ENCODE measurements at regions not wholly inside any gene's neighbourhood (a gene's known extent, or its start where the extent isn't known, plus 50 kb on each side); places are given as distances from the start of the nearest gene placed in this dataset.
"Not testable (repeated sequence)": the region's sequence is repeated elsewhere in the genome, so short reads cannot be mapped to it uniquely, and the experiment has no call there.

DNA sequence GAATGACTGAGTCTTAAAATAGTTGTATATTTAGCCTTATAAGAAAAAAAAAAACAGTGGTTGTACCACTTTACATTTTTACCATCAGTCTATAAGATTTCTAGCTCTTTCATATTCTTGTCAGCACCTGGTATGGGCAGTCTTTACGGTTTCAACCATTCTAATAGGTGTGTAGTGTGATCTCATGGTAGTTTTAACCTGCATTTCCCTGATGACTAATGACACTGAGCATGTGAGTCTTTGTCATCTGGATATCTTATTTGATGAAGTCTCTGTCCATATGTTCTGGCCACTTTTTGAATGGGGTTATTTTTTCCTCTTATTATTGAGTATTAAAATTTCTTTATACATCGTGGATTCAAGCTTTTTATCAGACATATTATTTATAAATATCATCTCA, 365.3 kb upstream of the IGFBP3 start:
- H3K27me3 ChIP-seq (ENCODE audit: control insufficient read depth, insufficient read depth, low read length), result no peaks in the 10 kb centered on the region

DNA sequence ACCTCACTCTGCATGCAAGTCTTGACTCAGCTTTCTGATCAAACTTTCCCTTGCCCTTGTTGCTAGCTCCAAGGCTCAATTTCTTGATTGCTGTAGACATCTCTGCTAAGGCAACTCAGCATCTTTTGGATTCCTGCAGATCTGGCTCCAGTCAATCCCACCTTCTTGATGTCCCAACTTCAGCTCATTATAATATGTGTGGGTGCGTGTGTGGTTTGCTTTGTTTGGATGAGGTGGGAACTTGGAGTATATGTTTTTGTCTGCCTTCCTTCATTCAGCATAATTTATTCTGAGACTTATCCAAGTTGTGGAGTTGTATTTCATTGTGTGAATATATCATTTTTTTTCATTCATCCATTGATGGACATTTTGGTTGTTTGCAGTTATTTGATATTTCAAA, 364.8 kb upstream of the IGFBP3 start:
- H3K4me3 ChIP-seq (ENCODE audit: low read depth, low read length), result no peak overlapping the region
- H3K27me3 ChIP-seq (ENCODE audit: control insufficient read depth, insufficient read depth, low read length), result no peaks in the 10 kb centered on the region
- H3K36me3 ChIP-seq (ENCODE audit: control insufficient read depth, insufficient read depth, low read length), result no peaks in the 10 kb centered on the region
- no peak overlapping the region for H3K9ac ChIP-seq (ENCODE audit: low read depth, low read length)
- H3K4me1 ChIP-seq (ENCODE audit: control insufficient read depth, insufficient read depth, low read length), result peaks cover 5% of the 10 kb centered on the region
- H3K9me3 ChIP-seq (ENCODE audit: control insufficient read depth, insufficient read depth, low read length), result no peaks in the 10 kb centered on the region

More for the DNA sequence above, 365.3 kb upstream of the IGFBP3 start:
- H3K9me3 ChIP-seq (ENCODE audit: control insufficient read depth, insufficient read depth, low read length), result no peaks in the 10 kb centered on the region
- H3K36me3 ChIP-seq (ENCODE audit: control insufficient read depth, insufficient read depth, low read length), result no peaks in the 10 kb centered on the region
- peaks cover 5% of the 10 kb centered on the region for H3K4me1 ChIP-seq (ENCODE audit: control insufficient read depth, insufficient read depth, low read length)
- no peak overlapping the region for H3K9ac ChIP-seq (ENCODE audit: low read depth, low read length)
- H3K4me3 ChIP-seq (ENCODE audit: low read depth, low read length), result no peak overlapping the region

DNA sequence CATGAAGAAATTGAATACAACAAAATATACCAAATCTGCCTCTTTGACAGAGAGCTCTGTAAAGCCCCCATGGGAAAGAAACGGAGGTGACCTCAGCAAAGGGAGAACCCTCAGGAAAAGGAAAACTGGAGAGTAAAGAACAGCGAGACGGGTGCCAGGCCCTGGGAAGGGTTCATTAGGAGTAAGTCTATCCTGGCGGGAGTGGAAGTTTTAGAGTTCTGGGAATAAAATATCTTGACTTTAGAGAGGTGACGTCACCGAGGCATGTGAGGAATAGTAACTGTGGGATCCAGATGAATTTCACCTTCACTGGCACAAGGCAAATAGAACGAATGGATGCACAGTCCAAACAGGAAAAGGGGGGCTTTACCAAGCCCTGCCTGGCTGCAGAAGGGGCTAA, 362.8 kb upstream of the IGFBP3 start:
- Histone ChIP-seq H3K4me1 (ENCODE audit: control insufficient read depth, insufficient read depth, low read length) (peaks cover 5% of the 10 kb centered on the region), H3K36me3 (ENCODE audit: control insufficient read depth, insufficient read depth, low read length) (no peaks in the 10 kb centered on the region), H3K9me3 (ENCODE audit: control insufficient read depth, insufficient read depth, low read length) (no peaks in the 10 kb centered on the region), H3K9ac (ENCODE audit: low read depth, low read length) (no peak overlapping the region), H3K27me3 (ENCODE audit: control insufficient read depth, insufficient read depth, low read length) (no peaks in the 10 kb centered on the region), H3K4me3 (ENCODE audit: low read depth, low read length) (no peak overlapping the region)

GRCh38 chr7:46282155-46282554, 361.1 kb upstream of the IGFBP3 start:
- H3K36me3 ChIP-seq (ENCODE audit: control insufficient read depth, insufficient read depth, low read length), result no peaks in the 10 kb centered on the region

GRCh38 chr7:46281071-46281470, 360.0 kb upstream of the IGFBP3 start:
- Histone ChIP-seq H3K36me3 (ENCODE audit: control insufficient read depth, insufficient read depth, low read length) (no peaks in the 10 kb centered on the region), H3K9me3 (ENCODE audit: control insufficient read depth, insufficient read depth, low read length) (no peaks in the 10 kb centered on the region), H3K4me3 (ENCODE audit: low read depth, low read length) (no peak overlapping the region), H3K4me1 (ENCODE audit: control insufficient read depth, insufficient read depth, low read length) (peaks cover 5% of the 10 kb centered on the region), H3K9ac (ENCODE audit: low read depth, low read length) (no peak overlapping the region), H3K27me3 (ENCODE audit: control insufficient read depth, insufficient read depth, low read length) (no peaks in the 10 kb centered on the region)

More at GRCh38 chr7:46282155-46282554, 361.1 kb upstream of the IGFBP3 start:
- H3K9me3 ChIP-seq (ENCODE audit: control insufficient read depth, insufficient read depth, low read length), result no peaks in the 10 kb centered on the region
- no peak overlapping the region for H3K4me3 ChIP-seq (ENCODE audit: low read depth, low read length)
- peaks cover 5% of the 10 kb centered on the region for H3K4me1 ChIP-seq (ENCODE audit: control insufficient read depth, insufficient read depth, low read length)
- no peak overlapping the region for H3K9ac ChIP-seq (ENCODE audit: low read depth, low read length)
- H3K27me3 ChIP-seq (ENCODE audit: control insufficient read depth, insufficient read depth, low read length), result no peaks in the 10 kb centered on the region

- Histone ChIP-seq H3K4me3 (ENCODE audit: low read depth, low read length) (no peak overlapping the region), H3K36me3 (ENCODE audit: control insufficient read depth, insufficient read depth, low read length) (no peaks in the 10 kb centered on the region)
Measured at GRCh38 chr7:46279290-46279689, 358.2 kb upstream of the IGFBP3 start.

GRCh38 chr7:46264646-46265045, 343.6 kb upstream of the IGFBP3 start:
- Histone ChIP-seq H3K9ac (ENCODE audit: low read depth, low read length) (no peak overlapping the region), H3K27me3 (ENCODE audit: control insufficient read depth, insufficient read depth, low read length) (no peaks in the 10 kb centered on the region), H3K4me1 (ENCODE audit: control insufficient read depth, insufficient read depth, low read length) (no peaks in the 10 kb centered on the region), H3K9me3 (ENCODE audit: control insufficient read depth, insufficient read depth, low read length) (peaks cover 7% of the 10 kb centered on the region), H3K4me3 (ENCODE audit: low read depth, low read length) (no peak overlapping the region), H3K36me3 (ENCODE audit: control insufficient read depth, insufficient read depth, low read length) (no peaks in the 10 kb centered on the region)

More at GRCh38 chr7:46279290-46279689, 358.2 kb upstream of the IGFBP3 start:
- H3K9ac ChIP-seq (ENCODE audit: low read depth, low read length), result no peak overlapping the region
- peaks cover 5% of the 10 kb centered on the region for H3K4me1 ChIP-seq (ENCODE audit: control insufficient read depth, insufficient read depth, low read length)
- no peaks in the 10 kb centered on the region for H3K27me3 ChIP-seq (ENCODE audit: control insufficient read depth, insufficient read depth, low read length)
- no peaks in the 10 kb centered on the region for H3K9me3 ChIP-seq (ENCODE audit: control insufficient read depth, insufficient read depth, low read length)

DNA sequence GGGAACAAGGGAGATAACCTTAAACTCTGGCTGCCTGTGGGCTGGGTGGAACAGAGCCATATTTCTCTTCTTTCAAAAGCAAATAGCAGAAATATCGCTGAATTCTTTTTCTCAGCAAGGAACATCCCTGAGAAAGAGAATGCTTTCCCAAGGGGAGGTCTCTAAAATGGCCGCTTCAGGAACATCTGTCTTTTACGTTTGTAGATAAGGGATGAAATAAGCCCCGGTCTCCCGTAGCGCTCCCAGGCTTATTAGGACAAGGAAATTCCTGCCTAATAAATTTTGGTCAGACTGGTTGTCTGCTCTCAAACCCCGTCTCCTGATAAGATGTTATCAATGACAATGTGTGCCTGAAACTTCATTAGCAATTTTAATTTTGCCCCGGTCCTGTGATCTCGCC, 340.6 kb upstream of the IGFBP3 start:
- H3K4me3 ChIP-seq (ENCODE audit: low read depth, low read length); H3K27me3 ChIP-seq (ENCODE audit: control insufficient read depth, insufficient read depth, low read length); H3K36me3 ChIP-seq (ENCODE audit: control insufficient read depth, insufficient read depth, low read length); H3K9ac ChIP-seq (ENCODE audit: low read depth, low read length); H3K4me1 ChIP-seq (ENCODE audit: control insufficient read depth, insufficient read depth, low read length); H3K9me3 ChIP-seq (ENCODE audit: control insufficient read depth, insufficient read depth, low read length): not testable (repeated sequence)

DNA sequence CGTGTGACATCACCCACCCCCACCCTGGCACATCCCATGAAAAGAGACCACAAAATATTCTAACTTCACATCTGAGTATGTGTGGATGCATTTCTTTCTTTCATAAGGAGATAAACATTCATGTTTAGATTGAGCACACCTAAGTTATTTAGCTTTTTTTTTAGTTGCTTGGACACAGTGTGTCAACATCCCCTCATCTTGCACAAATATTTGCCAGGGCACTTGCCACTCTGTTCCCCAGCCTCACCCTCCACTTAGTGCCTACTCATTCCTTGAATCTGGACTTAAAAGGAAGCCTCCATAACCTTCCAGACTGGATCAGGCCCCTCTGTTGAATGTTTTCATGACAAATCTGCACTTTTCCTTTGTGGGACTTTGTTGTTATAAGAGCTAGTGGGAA, 338.9 kb upstream of the IGFBP3 start:
- H3K9me3 ChIP-seq (ENCODE audit: control insufficient read depth, insufficient read depth, low read length), result peaks cover 7% of the 10 kb centered on the region
- H3K36me3 ChIP-seq (ENCODE audit: control insufficient read depth, insufficient read depth, low read length), result no peaks in the 10 kb centered on the region
- no peaks in the 10 kb centered on the region for H3K27me3 ChIP-seq (ENCODE audit: control insufficient read depth, insufficient read depth, low read length)
- H3K9ac ChIP-seq (ENCODE audit: low read depth, low read length), result no peak overlapping the region
- no peaks in the 10 kb centered on the region for H3K4me1 ChIP-seq (ENCODE audit: control insufficient read depth, insufficient read depth, low read length)
- no peak overlapping the region for H3K4me3 ChIP-seq (ENCODE audit: low read depth, low read length)

DNA sequence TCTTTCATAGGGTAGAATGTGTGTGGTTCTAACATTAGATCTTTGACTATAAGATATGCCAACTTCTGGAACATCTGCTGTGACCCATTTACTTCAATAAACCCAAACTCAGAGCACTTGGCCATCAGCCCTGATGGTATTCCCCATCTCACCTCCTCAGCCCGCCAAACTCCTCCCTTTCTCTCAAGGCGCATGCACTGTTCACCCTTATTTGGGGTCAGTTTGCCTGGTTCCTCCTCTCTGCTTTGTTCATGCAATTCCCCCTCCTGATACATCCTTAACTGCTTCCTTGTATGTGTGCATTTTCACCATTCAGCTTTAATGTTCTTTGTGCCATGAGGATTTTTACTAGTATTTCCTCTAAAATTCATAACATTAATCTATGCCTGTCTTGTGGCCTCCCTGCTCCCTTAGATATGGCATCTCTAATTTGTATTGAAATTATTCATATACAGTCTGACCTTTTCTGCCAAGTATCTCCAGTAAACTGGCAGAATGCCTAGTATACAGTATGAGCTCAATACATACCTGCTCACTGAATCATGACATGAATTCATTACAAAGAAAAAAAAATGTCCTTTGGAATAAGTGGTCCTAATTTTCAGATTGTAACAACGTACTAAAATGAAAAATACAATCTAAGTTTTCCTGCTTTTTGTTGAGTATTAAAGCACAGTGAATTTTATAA, 336.8 kb upstream of the IGFBP3 start:
- no peaks in the 10 kb centered on the region for H3K27me3 ChIP-seq (ENCODE audit: control insufficient read depth, insufficient read depth, low read length)
- no peak overlapping the region for H3K4me3 ChIP-seq (ENCODE audit: low read depth, low read length)
- H3K4me1 ChIP-seq (ENCODE audit: control insufficient read depth, insufficient read depth, low read length), result no peaks in the 10 kb centered on the region
- H3K36me3 ChIP-seq (ENCODE audit: control insufficient read depth, insufficient read depth, low read length), result no peaks in the 10 kb centered on the region
- peaks cover 7% of the 10 kb centered on the region for H3K9me3 ChIP-seq (ENCODE audit: control insufficient read depth, insufficient read depth, low read length)
- no peak overlapping the region for H3K9ac ChIP-seq (ENCODE audit: low read depth, low read length)

DNA sequence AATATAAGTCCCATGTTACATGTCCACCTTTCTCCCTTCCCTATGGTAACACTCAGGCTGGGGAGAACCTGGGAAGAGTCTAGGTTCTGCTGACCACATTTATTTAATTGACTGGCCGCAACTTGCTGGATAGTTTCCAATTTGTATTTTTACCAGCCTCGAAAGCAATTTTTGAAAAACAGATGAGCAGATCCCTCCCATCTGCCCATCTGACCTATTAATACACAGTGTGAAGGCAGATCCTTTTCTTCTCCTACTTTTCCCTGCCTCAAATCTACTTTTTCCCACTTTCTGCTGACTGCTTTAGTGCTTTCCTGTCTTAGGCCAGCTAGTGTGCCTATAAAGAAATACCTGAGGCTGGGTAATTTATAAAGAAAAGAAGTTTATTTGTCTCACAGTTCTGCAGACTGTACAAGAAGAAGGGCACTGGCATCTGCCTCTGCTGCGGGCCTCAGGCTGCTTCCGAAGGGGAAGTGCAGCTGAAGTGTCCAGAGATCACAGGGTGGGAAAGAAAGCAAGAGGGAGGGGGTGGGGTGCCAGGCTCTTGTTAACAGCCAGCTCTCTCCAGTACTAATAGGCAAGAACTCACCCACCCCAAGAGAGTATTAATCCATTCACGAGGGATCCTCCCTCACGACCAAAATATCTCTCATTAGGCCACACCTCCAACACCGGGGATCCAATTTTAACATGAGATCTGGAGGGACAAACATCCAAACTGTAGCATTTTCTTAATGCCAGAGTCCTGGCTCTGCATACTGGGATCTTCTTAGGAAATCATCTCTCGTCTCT, 336.0 kb upstream of the IGFBP3 start:
- no peak overlapping the region for H3K4me3 ChIP-seq (ENCODE audit: low read depth, low read length)
- no peaks in the 10 kb centered on the region for H3K4me1 ChIP-seq (ENCODE audit: control insufficient read depth, insufficient read depth, low read length)
- H3K9ac ChIP-seq (ENCODE audit: low read depth, low read length), result no peak overlapping the region
- no peaks in the 10 kb centered on the region for H3K27me3 ChIP-seq (ENCODE audit: control insufficient read depth, insufficient read depth, low read length)
- no peaks in the 10 kb centered on the region for H3K36me3 ChIP-seq (ENCODE audit: control insufficient read depth, insufficient read depth, low read length)
- H3K9me3 ChIP-seq (ENCODE audit: control insufficient read depth, insufficient read depth, low read length), result peaks cover 7% of the 10 kb centered on the region

- no peaks in the 10 kb centered on the region for H3K4me1 ChIP-seq (ENCODE audit: control insufficient read depth, insufficient read depth, low read length)
- no peaks in the 10 kb centered on the region for H3K9me3 ChIP-seq (ENCODE audit: control insufficient read depth, insufficient read depth, low read length)
- no peaks in the 10 kb centered on the region for H3K27me3 ChIP-seq (ENCODE audit: control insufficient read depth, insufficient read depth, low read length)
- H3K36me3 ChIP-seq (ENCODE audit: control insufficient read depth, insufficient read depth, low read length), result no peaks in the 10 kb centered on the region
- H3K9ac ChIP-seq (ENCODE audit: low read depth, low read length), result no peak overlapping the region
- H3K4me3 ChIP-seq (ENCODE audit: low read depth, low read length), result no peak overlapping the region
Measured at GRCh38 chr7:46253520-46253919, 332.4 kb upstream of the IGFBP3 start.
